Stimulated activated CD8-positive, alpha-beta memory T cell treated with anti-CD3 and anti-CD28 coated beads, Interleukin-4, amount 100 ng/mL, for 1 hour (primary cell): ENCODE measurements at regions not wholly inside any gene's neighbourhood (a gene's known extent, or its start where the extent isn't known, plus 50 kb on each side); places are given as distances from the start of the nearest gene placed in this dataset.

Source experiments
- DNase-seq, 2 donors: peaks; one replicate each; pipeline ENCODE4 v3.0.0-alpha.2; 2020; ENCODE audit warnings: low read depth in 2 of 2, low spot score in 1 of 2

GRCh38 chr2:240208631-240209211 lies 68.3 kb upstream of the OTOS start:
- no peak for DNase-seq

- DNase-seq = no peak
These were observed 69.0 kb upstream of the OTOS start for GRCh38 chr2:240209493-240209892.

- DNase-seq = no peak
These were observed 69.9 kb upstream of the OTOS start for GRCh38 chr2:240210198-240210965.

GRCh38 chr2:240211096-240211495 lies 70.6 kb upstream of the OTOS start:
- DNase-seq = no peak

- no peak for DNase-seq
These were observed 71.4 kb upstream of the OTOS start for GRCh38 chr2:240211598-240212424.

GRCh38 chr2:240212425-240213225 lies 72.2 kb upstream of the OTOS start:
- DNase-seq = no peak

GRCh38 chr2:240213226-240213475 lies 72.7 kb upstream of the OTOS start:
- DNase-seq = no peak

GRCh38 chr2:240213476-240214421 lies 73.3 kb upstream of the OTOS start:
- DNase-seq = no peak

- DNase-seq = no peak
These were observed 74.6 kb upstream of the OTOS start for GRCh38 chr2:240214790-240215675.

- no peak for DNase-seq
These were observed 75.2 kb upstream of the OTOS start for GRCh38 chr2:240215676-240216051.

- DNase-seq = no peak
These were observed 75.7 kb upstream of the OTOS start for GRCh38 chr2:240216167-240216566.

GRCh38 chr2:240217431-240218301 lies 77.2 kb upstream of the OTOS start:
- DNase-seq = no peak

- no peak for DNase-seq
These were observed 78.9 kb upstream of the OTOS start for GRCh38 chr2:240219208-240219890.

- DNase-seq = no peak
These were observed 79.9 kb upstream of the OTOS start for GRCh38 chr2:240220371-240220770.

GRCh38 chr2:240223631-240224030 lies 83.2 kb upstream of the OTOS start:
- no peak for DNase-seq

- DNase-seq = no peak
These were observed 84.2 kb upstream of the OTOS start for GRCh38 chr2:240224676-240225075.

- no peak for DNase-seq
These were observed 84.7 kb upstream of the OTOS start for GRCh38 chr2:240225131-240225530.
